ENCODE measurements at regions not wholly inside any gene's neighbourhood (a gene's known extent, or its start where the extent isn't known, plus 50 kb on each side); places are given as distances from the start of the nearest gene placed in this dataset.

DNA sequence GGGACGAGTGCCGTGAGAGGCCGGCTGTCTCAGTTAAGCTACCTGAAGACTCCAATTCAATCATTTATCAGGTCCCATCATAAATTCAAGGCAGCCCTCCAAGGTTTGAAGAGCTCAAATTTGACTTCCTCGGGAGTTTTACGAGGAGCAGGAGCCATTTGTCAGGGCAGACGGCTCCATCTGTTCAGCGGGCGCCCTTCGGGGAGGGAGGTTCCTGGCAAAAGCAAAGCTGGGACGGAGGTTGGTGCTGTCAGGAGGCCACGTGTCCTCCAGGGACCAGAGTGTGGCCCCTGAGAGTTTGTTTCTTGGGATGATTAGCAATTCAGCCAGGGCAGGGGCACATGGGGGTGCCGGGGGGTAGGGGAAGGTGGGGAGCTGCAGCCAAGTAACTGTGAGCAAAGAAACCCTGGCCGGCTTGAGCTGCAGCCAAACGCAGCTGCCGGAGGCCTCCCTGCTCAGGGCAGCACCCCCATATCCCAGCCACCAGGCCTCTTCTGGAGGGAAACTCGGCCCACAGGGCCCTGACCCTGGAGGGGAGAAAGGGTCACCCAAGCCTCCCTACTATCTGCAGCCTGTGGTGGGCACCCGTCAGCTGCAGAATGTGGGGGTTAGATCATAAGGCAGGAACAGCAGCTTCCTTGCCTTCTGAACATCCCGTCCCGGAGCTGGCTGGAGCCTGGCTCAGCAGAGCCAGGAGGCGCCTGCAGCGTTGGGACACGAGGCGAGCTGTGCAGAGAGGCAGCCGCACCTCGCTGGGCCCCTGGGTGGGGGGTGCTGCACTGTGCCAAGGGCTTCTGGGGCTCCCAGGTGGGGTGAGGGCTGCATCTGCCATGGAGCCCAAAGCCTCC, 63.6 kb upstream of the GATA5 start:
- Histone ChIP-seq H3K9me3 (ENCODE audit: control insufficient read depth, insufficient read depth, low read depth, low read length) (no peaks in the 10 kb centered on the region), H3K27me3 (ENCODE audit: control insufficient read depth, insufficient read depth, low read length) (no peaks in the 10 kb centered on the region), H3K36me3 (ENCODE audit: control insufficient read depth, insufficient read depth, low read length) (no peaks in the 10 kb centered on the region), H3K27ac (ENCODE audit: low read length) (peak overlapping the region; percentile 51; the same call in 1 of the 2 replicates), H3K4me1 (ENCODE audit: control insufficient read depth, insufficient read depth, low read length) (peaks cover 21% of the 10 kb centered on the region), H3K4me3 (ENCODE audit: low read depth in 2 of 2, low read length in 2 of 2) (no peak overlapping the region)
- POLR2A ChIA-PET: no interaction called here
- in situ Hi-C loops (cut with HindIII; ENCODE audit: low pct_unique_long_range_greater_than_20kb, low sequenced_read_pairs) (no loop called here), intact Hi-C loops (cut with micrococcal nuclease; ENCODE audit: unreplicated experiment) (no loop called here)
- ATAC-seq: no peak
- TF ChIP-seq, protein P1, sequence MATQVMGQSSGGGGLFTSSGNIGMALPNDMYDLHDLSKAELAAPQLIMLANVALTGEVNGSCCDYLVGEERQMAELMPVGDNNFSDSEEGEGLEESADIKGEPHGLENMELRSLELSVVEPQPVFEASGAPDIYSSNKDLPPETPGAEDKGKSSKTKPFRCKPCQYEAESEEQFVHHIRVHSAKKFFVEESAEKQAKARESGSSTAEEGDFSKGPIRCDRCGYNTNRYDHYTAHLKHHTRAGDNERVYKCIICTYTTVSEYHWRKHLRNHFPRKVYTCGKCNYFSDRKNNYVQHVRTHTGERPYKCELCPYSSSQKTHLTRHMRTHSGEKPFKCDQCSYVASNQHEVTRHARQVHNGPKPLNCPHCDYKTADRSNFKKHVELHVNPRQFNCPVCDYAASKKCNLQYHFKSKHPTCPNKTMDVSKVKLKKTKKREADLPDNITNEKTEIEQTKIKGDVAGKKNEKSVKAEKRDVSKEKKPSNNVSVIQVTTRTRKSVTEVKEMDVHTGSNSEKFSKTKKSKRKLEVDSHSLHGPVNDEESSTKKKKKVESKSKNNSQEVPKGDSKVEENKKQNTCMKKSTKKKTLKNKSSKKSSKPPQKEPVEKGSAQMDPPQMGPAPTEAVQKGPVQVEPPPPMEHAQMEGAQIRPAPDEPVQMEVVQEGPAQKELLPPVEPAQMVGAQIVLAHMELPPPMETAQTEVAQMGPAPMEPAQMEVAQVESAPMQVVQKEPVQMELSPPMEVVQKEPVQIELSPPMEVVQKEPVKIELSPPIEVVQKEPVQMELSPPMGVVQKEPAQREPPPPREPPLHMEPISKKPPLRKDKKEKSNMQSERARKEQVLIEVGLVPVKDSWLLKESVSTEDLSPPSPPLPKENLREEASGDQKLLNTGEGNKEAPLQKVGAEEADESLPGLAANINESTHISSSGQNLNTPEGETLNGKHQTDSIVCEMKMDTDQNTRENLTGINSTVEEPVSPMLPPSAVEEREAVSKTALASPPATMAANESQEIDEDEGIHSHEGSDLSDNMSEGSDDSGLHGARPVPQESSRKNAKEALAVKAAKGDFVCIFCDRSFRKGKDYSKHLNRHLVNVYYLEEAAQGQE (IDR thresholded peaks at IDR 0.05; ENCODE audit: insufficient read depth in 1 of 2, low read depth in 2 of 2, low read length in 1 of 2): no peak
- no peak for TF ChIP-seq SIN3A (IDR thresholded peaks at IDR 0.05; ENCODE audit: borderline replicate concordance, insufficient read depth, low read depth, low read length)
- TF ChIP-seq TCF7L2 (IDR thresholded peaks at IDR 0.05; ENCODE audit: low read depth, low read length): no peak
- TF ChIP-seq, protein P2, sequence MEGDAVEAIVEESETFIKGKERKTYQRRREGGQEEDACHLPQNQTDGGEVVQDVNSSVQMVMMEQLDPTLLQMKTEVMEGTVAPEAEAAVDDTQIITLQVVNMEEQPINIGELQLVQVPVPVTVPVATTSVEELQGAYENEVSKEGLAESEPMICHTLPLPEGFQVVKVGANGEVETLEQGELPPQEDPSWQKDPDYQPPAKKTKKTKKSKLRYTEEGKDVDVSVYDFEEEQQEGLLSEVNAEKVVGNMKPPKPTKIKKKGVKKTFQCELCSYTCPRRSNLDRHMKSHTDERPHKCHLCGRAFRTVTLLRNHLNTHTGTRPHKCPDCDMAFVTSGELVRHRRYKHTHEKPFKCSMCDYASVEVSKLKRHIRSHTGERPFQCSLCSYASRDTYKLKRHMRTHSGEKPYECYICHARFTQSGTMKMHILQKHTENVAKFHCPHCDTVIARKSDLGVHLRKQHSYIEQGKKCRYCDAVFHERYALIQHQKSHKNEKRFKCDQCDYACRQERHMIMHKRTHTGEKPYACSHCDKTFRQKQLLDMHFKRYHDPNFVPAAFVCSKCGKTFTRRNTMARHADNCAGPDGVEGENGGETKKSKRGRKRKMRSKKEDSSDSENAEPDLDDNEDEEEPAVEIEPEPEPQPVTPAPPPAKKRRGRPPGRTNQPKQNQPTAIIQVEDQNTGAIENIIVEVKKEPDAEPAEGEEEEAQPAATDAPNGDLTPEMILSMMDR (IDR thresholded peaks at IDR 0.05): no peak
- no peak for TF ChIP-seq POLR2AphosphoS5 (IDR thresholded peaks at IDR 0.05; ENCODE audit: low read depth, low read length)
- no peak for DNase-seq (ENCODE audit: low read depth, low spot score)
- CTCF ChIA-PET: interaction anchor here (0.6 to 0.8 kb wide), 4 partner anchors 40 to 1200 kb away, joined by 3 to 6 read pairs (median 4); no protein-coding TSS in a partner anchor
- BruUV-seq (replicated peaks): no TSS peak

DNA sequence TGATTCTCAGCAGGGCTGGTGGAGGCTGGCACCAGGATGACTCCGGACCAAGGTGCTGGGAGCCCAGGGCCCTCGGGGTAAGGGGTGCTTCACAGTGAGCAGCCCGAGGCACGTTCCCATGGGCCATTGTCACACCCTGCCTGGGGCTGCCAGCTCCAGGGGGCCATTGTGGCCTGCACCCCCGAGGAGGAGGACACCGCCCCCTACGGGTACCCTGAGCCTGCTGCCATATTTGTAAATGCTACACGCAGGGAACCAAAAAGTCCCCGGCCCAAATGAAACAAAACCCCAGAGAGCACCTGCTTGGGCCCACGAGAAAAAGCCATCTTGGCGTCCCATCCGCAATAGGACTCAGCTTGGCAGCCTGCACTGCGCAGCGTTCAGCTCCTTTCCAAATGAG, 64.7 kb upstream of the GATA5 start:
- DNase-seq (ENCODE audit: low read depth, low spot score) (no peak), ATAC-seq (no peak)
- TF ChIP-seq, protein P1 (IDR thresholded peaks at IDR 0.05; ENCODE audit: insufficient read depth in 1 of 2, low read depth in 2 of 2, low read length in 1 of 2): no peak
- TF ChIP-seq POLR2AphosphoS5 (IDR thresholded peaks at IDR 0.05; ENCODE audit: low read depth, low read length) (no peak), SIN3A (IDR thresholded peaks at IDR 0.05; ENCODE audit: borderline replicate concordance, insufficient read depth, low read depth, low read length) (no peak), TCF7L2 (IDR thresholded peaks at IDR 0.05; ENCODE audit: low read depth, low read length) (no peak)
- TF ChIP-seq, protein P2 (IDR thresholded peaks at IDR 0.05): no peak; the same call in 1 of the 2 replicates
- intact Hi-C loops (cut with micrococcal nuclease; ENCODE audit: unreplicated experiment): no loop called here
- Histone ChIP-seq H3K36me3 (ENCODE audit: control insufficient read depth, insufficient read depth, low read length) (no peaks in the 10 kb centered on the region), H3K27ac (ENCODE audit: low read length) (no peak overlapping the region), H3K9me3 (ENCODE audit: control insufficient read depth, insufficient read depth, low read depth, low read length) (no peaks in the 10 kb centered on the region), H3K27me3 (ENCODE audit: control insufficient read depth, insufficient read depth, low read length) (no peaks in the 10 kb centered on the region), H3K4me1 (ENCODE audit: control insufficient read depth, insufficient read depth, low read length) (peaks cover 21% of the 10 kb centered on the region), H3K4me3 (ENCODE audit: low read depth in 2 of 2, low read length in 2 of 2) (no peak overlapping the region)
- BruUV-seq (replicated peaks): no TSS peak
- in situ Hi-C loops (cut with HindIII; ENCODE audit: low pct_unique_long_range_greater_than_20kb, low sequenced_read_pairs): no loop called here
- ChIA-PET CTCF (no interaction called here), POLR2A (no interaction called here)
